ENCODE measurements at regions not wholly inside any gene's neighbourhood (a gene's known extent, or its start where the extent isn't known, plus 50 kb on each side); places are given as distances from the start of the nearest gene placed in this dataset.
"Not testable (repeated sequence)": the region's sequence is repeated elsewhere in the genome, so short reads cannot be mapped to it uniquely, and the experiment has no call there.

- no peak for DNase-seq (ENCODE audit: low read depth)
These were observed 898.5 kb downstream of the DNAH5 start for GRCh38 chr5:13045897-13046551.

GRCh38 chr5:13034061-13034460 is 910.4 kb downstream of the DNAH5 start:
- DNase-seq (ENCODE audit: low read depth): no peak

- DNase-seq (ENCODE audit: low read depth): no peak
These were observed 915.3 kb downstream of the DNAH5 start for GRCh38 chr5:13029211-13029610.

DNA sequence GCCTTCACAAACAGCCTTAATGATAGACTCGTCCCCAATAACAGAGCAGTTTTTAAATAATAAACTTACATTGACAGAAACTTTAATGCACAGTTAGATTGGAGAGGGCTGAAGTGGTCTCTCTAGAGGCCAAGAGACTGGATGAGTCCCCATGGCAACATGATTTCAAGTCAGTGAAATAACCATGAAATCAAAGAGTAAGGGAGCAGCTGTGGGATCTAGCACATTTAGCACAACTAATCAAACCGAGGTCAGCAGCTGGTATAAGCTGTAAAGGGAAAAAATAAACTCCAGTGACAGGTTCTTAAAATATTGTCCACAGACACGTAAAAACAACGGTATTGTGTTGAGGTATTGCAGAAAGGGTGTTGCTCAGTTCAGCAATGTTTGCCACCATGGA is 916.6 kb downstream of the DNAH5 start:
- no peak for DNase-seq (ENCODE audit: low read depth)

DNA sequence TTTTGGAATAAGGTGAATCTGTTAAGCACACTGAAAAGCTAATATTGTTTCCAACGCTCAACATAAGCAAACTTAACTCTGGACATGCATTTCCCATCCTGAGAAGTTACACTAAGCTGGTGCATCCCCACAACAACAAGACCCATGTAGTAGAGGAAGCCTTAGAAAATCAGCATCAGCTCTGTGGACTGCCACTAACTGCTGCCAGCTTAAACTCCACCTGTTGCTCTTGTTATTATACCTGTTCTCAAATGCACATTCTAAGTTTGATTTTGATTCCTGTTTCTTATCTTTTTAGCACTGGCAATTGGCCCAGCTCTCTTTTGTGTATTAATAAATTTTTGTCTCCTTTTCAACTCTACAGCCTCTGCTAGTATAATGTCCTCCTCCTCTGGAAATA is 924.8 kb downstream of the DNAH5 start:
- DNase-seq (ENCODE audit: low read depth): no peak

DNA sequence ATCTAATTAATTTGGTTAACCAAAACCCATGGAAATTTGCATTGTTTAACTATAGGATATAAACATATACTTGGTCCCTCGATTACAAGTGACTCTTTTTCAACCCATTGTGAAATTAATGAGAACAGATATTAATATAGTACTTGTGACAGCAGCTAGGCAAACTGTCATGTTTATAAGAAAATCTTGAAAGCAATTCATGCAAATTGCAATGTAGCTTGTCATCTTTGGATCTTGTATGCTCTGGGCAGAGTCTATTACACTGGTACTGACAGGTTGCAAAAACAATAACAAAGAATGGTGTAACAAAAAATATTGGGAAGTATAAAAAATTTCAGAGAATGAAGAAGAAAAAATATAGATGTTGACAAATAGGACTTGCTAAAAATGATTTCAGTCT is 941.0 kb downstream of the DNAH5 start:
- no peak for DNase-seq (ENCODE audit: low read depth)

DNA sequence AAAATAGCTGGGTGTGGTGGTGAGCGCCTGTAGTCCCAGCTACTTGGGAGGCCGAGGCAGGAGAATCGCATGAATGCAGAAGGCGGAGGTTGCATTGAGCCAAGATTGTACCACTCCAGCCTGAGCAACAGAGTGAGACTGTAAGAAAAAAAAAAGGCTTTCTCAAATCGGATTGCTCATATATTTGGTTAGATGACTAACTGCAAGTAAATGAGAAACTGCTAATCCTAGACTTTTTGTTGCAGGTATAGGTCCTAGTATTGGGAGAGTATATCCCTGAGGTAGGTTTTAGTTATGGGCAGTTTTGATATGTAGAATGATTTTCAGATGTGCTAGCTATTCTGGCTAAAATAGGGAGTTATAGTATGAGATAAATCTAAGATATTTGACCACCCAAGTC is 944.8 kb downstream of the DNAH5 start:
- no peak for DNase-seq (ENCODE audit: low read depth)

GRCh38 chr5:12985142-12985541 is 959.3 kb downstream of the DNAH5 start:
- DNase-seq (ENCODE audit: low read depth): no peak

DNA sequence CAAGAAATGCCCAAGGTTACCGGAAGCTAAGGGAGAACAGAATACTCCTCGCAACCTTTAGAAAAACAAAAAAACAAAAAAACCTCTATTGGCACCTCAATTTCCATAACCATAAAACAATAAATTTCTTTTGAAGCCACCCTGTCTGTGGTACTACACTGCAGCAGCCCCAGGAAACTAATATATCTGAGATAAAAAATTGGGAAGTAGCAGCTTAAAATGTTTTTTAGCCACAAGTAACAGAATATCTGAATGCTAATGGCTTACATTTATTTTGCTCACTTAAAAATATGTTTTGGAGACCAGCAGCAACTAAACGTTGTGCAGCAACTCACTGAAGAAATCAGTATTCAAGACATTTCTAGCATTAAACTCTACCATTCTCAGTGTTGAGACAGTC is 969.6 kb downstream of the DNAH5 start:
- no peak for DNase-seq (ENCODE audit: low read depth)

- DNase-seq (ENCODE audit: low read depth): no peak
These were observed 978.7 kb downstream of the DNAH5 start for GRCh38 chr5:12965804-12966203.

GRCh38 chr5:12959713-12960112 is 984.8 kb downstream of the DNAH5 start:
- no peak for DNase-seq (ENCODE audit: low read depth)

GRCh38 chr5:12952409-12952808 is 992.1 kb downstream of the DNAH5 start:
- no peak for DNase-seq (ENCODE audit: low read depth)

- DNase-seq (ENCODE audit: low read depth): no peak
These were observed 992.6 kb downstream of the DNAH5 start for GRCh38 chr5:12951846-12952245.

DNA sequence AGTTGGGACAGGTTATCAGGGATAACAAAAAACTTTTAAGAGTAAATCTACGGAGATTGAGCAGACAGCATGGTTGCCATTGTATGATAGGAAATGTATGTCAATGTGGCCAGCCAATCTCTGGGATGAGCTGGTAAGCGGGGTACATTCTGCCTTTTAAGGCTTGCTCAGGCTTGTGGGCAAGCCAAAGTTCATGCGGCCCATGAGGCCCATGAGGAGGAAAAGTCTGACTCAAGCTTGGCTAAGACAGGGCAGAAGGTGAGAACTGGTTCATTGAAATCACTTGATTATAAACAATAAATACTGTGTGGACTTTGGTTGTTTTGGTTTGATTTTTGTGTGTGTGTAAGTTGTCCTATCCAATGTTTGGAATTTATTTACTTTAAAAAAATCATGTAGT is 997.1 kb downstream of the DNAH5 start:
- DNase-seq (ENCODE audit: low read depth): no peak

DNA sequence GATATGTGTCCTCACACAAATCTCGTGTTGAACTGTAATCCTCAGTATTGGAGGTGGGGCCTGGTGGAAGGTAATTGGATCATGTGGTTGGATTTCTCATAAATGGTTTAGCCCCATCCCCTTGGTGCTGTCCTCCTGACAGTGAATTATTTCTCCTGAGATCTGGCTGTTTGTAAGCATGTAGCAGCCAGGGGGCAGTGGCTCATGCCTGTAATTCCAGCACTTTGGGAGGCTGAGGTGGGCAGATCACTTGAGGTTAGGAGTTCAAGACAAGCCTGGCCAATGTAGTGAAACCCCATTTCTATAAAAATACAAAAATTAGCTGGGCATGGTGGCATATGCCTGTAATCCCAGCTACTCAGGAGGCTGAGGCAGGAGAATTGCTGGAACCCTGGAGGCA is 999.0 kb downstream of the DNAH5 start:
- not testable (repeated sequence) for DNase-seq (ENCODE audit: low read depth)

- no peak for DNase-seq (ENCODE audit: low read depth)
These were observed 1008.3 kb downstream of the DNAH5 start for GRCh38 chr5:12936221-12936620.

DNA sequence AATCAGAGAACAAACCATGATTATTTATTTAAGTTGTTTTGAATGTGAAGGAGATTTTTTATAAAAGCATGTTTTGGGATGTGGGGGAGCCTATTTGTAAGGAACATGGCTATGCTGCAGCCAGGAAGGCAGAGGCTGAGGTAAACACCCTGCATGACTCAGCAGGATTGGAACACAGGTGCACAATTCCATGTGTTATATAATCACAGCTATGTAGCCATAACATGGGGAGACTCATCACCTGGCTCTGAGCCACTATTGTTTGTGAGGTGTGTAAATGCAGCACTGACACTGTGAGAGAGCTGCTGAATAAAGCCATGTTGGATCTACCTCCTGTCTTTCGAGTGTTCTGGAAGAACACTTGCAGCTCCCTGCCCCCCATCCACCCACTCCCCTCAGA is 1009.8 kb downstream of the DNAH5 start:
- DNase-seq (ENCODE audit: low read depth): no peak

- no peak for DNase-seq (ENCODE audit: low read depth)
These were observed 1016.3 kb upstream of the CTNND2 start for GRCh38 chr5:12920527-12920926.

- no peak for DNase-seq (ENCODE audit: low read depth)
These were observed 1006.9 kb upstream of the CTNND2 start for GRCh38 chr5:12911156-12911555.

- peak; percentile 1 for DNase-seq (ENCODE audit: low read depth)
These were observed 1006.4 kb upstream of the CTNND2 start for GRCh38 chr5:12910641-12911040.

GRCh38 chr5:12902611-12903010 is 998.4 kb upstream of the CTNND2 start:
- DNase-seq (ENCODE audit: low read depth): no peak

DNA sequence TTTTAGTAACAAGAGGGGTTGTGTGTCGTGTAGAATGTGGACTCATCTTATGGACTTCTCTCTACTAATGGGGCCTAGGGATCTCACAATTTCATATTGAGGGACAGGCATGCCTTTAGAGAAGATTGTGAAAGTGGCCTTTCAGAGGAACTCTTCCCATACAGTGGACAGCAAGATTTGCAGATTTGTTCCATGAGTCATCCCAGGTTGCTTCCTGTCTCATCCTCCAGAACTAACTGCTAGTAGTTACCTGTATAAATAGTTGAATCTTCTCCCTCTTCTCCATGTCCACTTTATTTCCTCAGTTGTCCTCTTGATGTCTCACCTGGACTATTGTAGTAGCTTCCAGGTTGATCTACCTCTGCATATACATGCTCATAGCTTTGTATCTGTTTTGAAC is 997.5 kb upstream of the CTNND2 start:
- no peak for DNase-seq (ENCODE audit: low read depth)

- DNase-seq (ENCODE audit: low read depth): no peak
These were observed 991.8 kb upstream of the CTNND2 start for GRCh38 chr5:12896086-12896485.

DNA sequence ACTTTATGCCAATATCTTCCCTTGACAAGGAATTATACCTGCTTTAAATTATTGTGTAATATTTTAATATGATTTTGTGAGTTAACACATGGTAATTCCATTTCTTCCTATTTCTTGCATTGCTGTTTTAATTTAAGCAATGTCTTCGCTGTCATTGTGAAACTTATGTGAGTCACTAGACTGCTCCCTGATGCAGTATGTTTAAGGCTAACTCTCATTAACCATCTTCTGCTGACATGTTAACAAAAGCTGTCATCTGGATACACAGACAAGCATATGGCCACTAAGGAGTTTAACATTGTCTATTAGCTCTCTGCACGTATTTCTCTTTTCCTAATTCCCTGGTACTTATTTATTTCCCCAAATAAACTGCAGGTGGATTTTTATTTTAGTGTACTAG is 980.8 kb upstream of the CTNND2 start:
- no peak for DNase-seq (ENCODE audit: low read depth)
